Fibroblast of lung (primary cell): ENCODE measurements at regions not wholly inside any gene's neighbourhood (a gene's known extent, or its start where the extent isn't known, plus 50 kb on each side); places are given as distances from the start of the nearest gene placed in this dataset.

Experiments used
- DNase-seq, 2 donors: peaks; one replicate each; pipeline versions ENCODE4 v3.0.0 to v3.0.0-alpha.2; 2010; ENCODE audit warnings: low read depth in 2 of 2
- H2AFZ ChIP-seq: 2 replicates; pipeline ENCODE4 v1.5.1; 2012; ENCODE audit warnings: low read length, control low read depth, inconsistent platforms
- H3K27ac ChIP-seq: 2 replicates; pipeline ENCODE4 v1.5.1; 2011; ENCODE audit warnings: low read length, control low read depth; ENCODE audit not compliant: insufficient read depth
- H3K27me3 ChIP-seq: 2 replicates; pipeline ENCODE4 v1.5.1; 2011; ENCODE audit warnings: mild to moderate bottlenecking, low read length; ENCODE audit not compliant: control insufficient read depth, insufficient read depth
- H3K36me3 ChIP-seq: 2 replicates; pipeline ENCODE4 v1.5.1; 2011; ENCODE audit warnings: low read length; ENCODE audit not compliant: control insufficient read depth, insufficient read depth
- H3K4me1 ChIP-seq: 2 replicates; pipeline ENCODE4 v1.5.1; 2011; ENCODE audit warnings: low read length; ENCODE audit not compliant: control insufficient read depth, insufficient read depth; ENCODE audit errors: extremely low read depth
- H3K4me2 ChIP-seq: 2 replicates; pipeline ENCODE4 v1.5.1; 2011; ENCODE audit warnings: low read length, control low read depth; ENCODE audit not compliant: insufficient read depth; ENCODE audit errors: extremely low read depth
- H3K4me3 ChIP-seq, 4 experiments: fragments of 200-600 bp in 1 of 4; sonication (generic) in 1 of 4; replicated peaks in 1 of 4; 2 replicates each; pipeline ENCODE4 v1.5.1; 2011 to 2016; ENCODE audit warnings: low read length in 4 of 4, low read depth in 3 of 4, mild to moderate bottlenecking in 3 of 4, control low read depth in 2 of 4, inconsistent platforms in 1 of 4, mixed read lengths in 1 of 4; ENCODE audit not compliant: insufficient read depth in 1 of 4; ENCODE audit errors: control extremely low read depth in 1 of 4
- H3K79me2 ChIP-seq: 2 replicates; pipeline ENCODE4 v1.5.1; 2012; ENCODE audit warnings: mild to moderate bottlenecking, low read length, inconsistent platforms; ENCODE audit not compliant: control insufficient read depth, insufficient read depth
- H3K9ac ChIP-seq: 2 replicates; pipeline ENCODE4 v1.5.1; 2011; ENCODE audit warnings: mild to moderate bottlenecking, low read length, control low read depth; ENCODE audit not compliant: insufficient read depth
- H3K9me3 ChIP-seq: 2 replicates; pipeline ENCODE4 v1.5.1; 2012; ENCODE audit warnings: low read depth, low read length; ENCODE audit not compliant: control insufficient read depth, insufficient read depth
- H4K20me1 ChIP-seq: 2 replicates; pipeline ENCODE4 v1.5.1; 2011; ENCODE audit warnings: low read length; ENCODE audit not compliant: control insufficient read depth, insufficient read depth; ENCODE audit errors: extremely low read depth
- CTCF ChIP-seq, 2 donors: IDR thresholded peaks in 1 of 2; conservative IDR thresholded peaks in 1 of 2; 1 replicate in 1 of 2; 2 replicates in 1 of 2; pipeline ENCODE4 v1.5.1; 2011 to 2012; ENCODE audit warnings: low read length in 2 of 2, control low read depth in 1 of 2, inconsistent platforms in 1 of 2, low read depth in 1 of 2, mild to moderate bottlenecking in 1 of 2
- EZH2 ChIP-seq: IDR thresholded peaks from 2 replicates; pipeline ENCODE4 v1.5.1; 2012; ENCODE audit warnings: low read length, control low read depth, mild to moderate bottlenecking; ENCODE audit errors: missing control alignments

- no peak overlapping the region for H3K27ac ChIP-seq
- no peak overlapping the region for H3K4me2 ChIP-seq
- no peak overlapping the region for H2AFZ ChIP-seq
- DNase-seq = peak; percentile 47 to 62
- H3K36me3 ChIP-seq = no peaks in the 10 kb centered on the region
- H3K9me3 ChIP-seq = no peaks in the 10 kb centered on the region
- no peaks in the 10 kb centered on the region for H3K79me2 ChIP-seq
- H3K4me1 ChIP-seq = no peaks in the 10 kb centered on the region
- H3K9ac ChIP-seq = no peak overlapping the region
- H4K20me1 ChIP-seq = no peaks in the 10 kb centered on the region
- TF ChIP-seq EZH2 = no peak
- peak; percentile 58 to 74 for TF ChIP-seq CTCF (conservative IDR thresholded peaks at IDR 0.05 in 1 of 2, IDR thresholded peaks at IDR 0.05 in 1 of 2; ENCODE audit: low read depth in 1 of 2, low read length in 2 of 2)
- no peaks in the 10 kb centered on the region for H3K27me3 ChIP-seq
- no peak overlapping the region for H3K4me3 ChIP-seq
These were observed 79.1 kb upstream of the LMO2 start for GRCh38 chr11:33970984-33971466.

GRCh38 chr11:33967451-33967850, 75.6 kb upstream of the LMO2 start:
- Histone ChIP-seq H3K4me2 (no peak overlapping the region), H3K4me1 (no peaks in the 10 kb centered on the region), H4K20me1 (no peaks in the 10 kb centered on the region), H2AFZ (no peak overlapping the region), H3K9me3 (no peaks in the 10 kb centered on the region), H3K79me2 (no peaks in the 10 kb centered on the region), H3K36me3 (no peaks in the 10 kb centered on the region), H3K9ac (no peak overlapping the region), H3K27me3 (no peaks in the 10 kb centered on the region), H3K4me3 (no peak overlapping the region), H3K27ac (no peak overlapping the region)
- DNase-seq = no peak
- no peak for TF ChIP-seq EZH2
- TF ChIP-seq CTCF (conservative IDR thresholded peaks at IDR 0.05 in 1 of 2, IDR thresholded peaks at IDR 0.05 in 1 of 2; ENCODE audit: low read depth in 1 of 2, low read length in 2 of 2) = no peak

GRCh38 chr11:33965032-33965431, 73.2 kb upstream of the LMO2 start:
- H3K9me3 ChIP-seq = no peaks in the 10 kb centered on the region
- H3K4me3 ChIP-seq = no peak overlapping the region
- no peak for DNase-seq
- H3K27me3 ChIP-seq = peaks cover 4% of the 10 kb centered on the region
- H3K4me1 ChIP-seq = no peaks in the 10 kb centered on the region
- no peaks in the 10 kb centered on the region for H3K79me2 ChIP-seq
- no peak overlapping the region for H2AFZ ChIP-seq
- no peaks in the 10 kb centered on the region for H4K20me1 ChIP-seq
- no peak for TF ChIP-seq EZH2
- no peak for TF ChIP-seq CTCF (conservative IDR thresholded peaks at IDR 0.05 in 1 of 2, IDR thresholded peaks at IDR 0.05 in 1 of 2; ENCODE audit: low read depth in 1 of 2, low read length in 2 of 2)
- no peak overlapping the region for H3K4me2 ChIP-seq
- H3K9ac ChIP-seq = no peak overlapping the region
- no peaks in the 10 kb centered on the region for H3K36me3 ChIP-seq
- H3K27ac ChIP-seq = no peak overlapping the region
